Kidney glomerular epithelial cell (primary cell): ENCODE measurements at regions not wholly inside any gene's neighbourhood (a gene's known extent, or its start where the extent isn't known, plus 50 kb on each side); places are given as distances from the start of the nearest gene placed in this dataset.

Experiments
- DNase-seq: peaks from one replicate; lab custom pipeline; 2025; lab: John Stamatoyannopoulos, UW

- no peak for DNase-seq
Measured at GRCh38 chr2:151156431-151156830, 105.2 kb downstream of the RBM43 start.

GRCh38 chr2:151153601-151154000 is 108.1 kb downstream of the RBM43 start:
- no peak for DNase-seq

- no peak for DNase-seq
Measured at GRCh38 chr2:151150331-151151320, 111.0 kb downstream of the RBM43 start.

- no peak for DNase-seq
Measured at GRCh38 chr2:151138507-151138906, 123.2 kb downstream of the RBM43 start.

- DNase-seq = no peak
Measured at GRCh38 chr2:151137526-151137925, 124.1 kb downstream of the RBM43 start.

- no peak for DNase-seq
Measured at GRCh38 chr2:151120011-151120410, 141.7 kb downstream of the RBM43 start.

GRCh38 chr2:151119374-151119773 is 142.3 kb downstream of the RBM43 start:
- DNase-seq = no peak

- no peak for DNase-seq
Measured at GRCh38 chr2:151118269-151118668, 143.4 kb downstream of the RBM43 start.

- no peak for DNase-seq
Measured at GRCh38 chr2:151114874-151115273, 146.8 kb downstream of the RBM43 start.

GRCh38 chr2:151113318-151113717 is 148.3 kb downstream of the RBM43 start:
- no peak for DNase-seq

GRCh38 chr2:151111599-151112278 is 149.9 kb downstream of the RBM43 start:
- peak; percentile 26 for DNase-seq

- no peak for DNase-seq
Measured at GRCh38 chr2:151106805-151107506, 154.7 kb downstream of the RBM43 start.

- no peak for DNase-seq
Measured at GRCh38 chr2:151103551-151103950, 158.1 kb downstream of the RBM43 start.

- no peak for DNase-seq
Measured at GRCh38 chr2:151102226-151102625, 159.4 kb downstream of the RBM43 start.

GRCh38 chr2:151098841-151099240 is 162.8 kb downstream of the RBM43 start:
- no peak for DNase-seq

GRCh38 chr2:151097895-151098294 is 163.8 kb downstream of the RBM43 start:
- DNase-seq = no peak

GRCh38 chr2:151097128-151097527 is 164.5 kb downstream of the RBM43 start:
- DNase-seq = no peak

GRCh38 chr2:151096235-151096634 is 165.4 kb downstream of the RBM43 start:
- DNase-seq = no peak

- no peak for DNase-seq
Measured at GRCh38 chr2:151095463-151095862, 166.2 kb downstream of the RBM43 start.

- no peak for DNase-seq
Measured at GRCh38 chr2:151091583-151091982, 170.1 kb downstream of the RBM43 start.

GRCh38 chr2:151087377-151087776 is 174.3 kb downstream of the RBM43 start:
- DNase-seq = no peak

GRCh38 chr2:151085181-151085611 is 176.5 kb downstream of the RBM43 start:
- DNase-seq = no peak
